Neural progenitor cell (in vitro differentiated cells): ENCODE measurements at regions not wholly inside any gene's neighbourhood (a gene's known extent, or its start where the extent isn't known, plus 50 kb on each side); places are given as distances from the start of the nearest gene placed in this dataset.
"Not testable (repeated sequence)": the region's sequence is repeated elsewhere in the genome, so short reads cannot be mapped to it uniquely, and the experiment has no call there.

Experiments used
- DNase-seq: peaks from one replicate; pipeline ENCODE4 v3.0.0-alpha.2; 2016; ENCODE audit warnings: low spot score
- H2AFZ ChIP-seq: fragments of 200-600 bp; sonication (generic); replicated peaks from 2 replicates; pipeline ENCODE4 v1.6.1; 2016; ENCODE audit warnings: antibody characterized with exemption
- H3F3A ChIP-seq: fragments of 200-600 bp; sonication (generic); 2 replicates; pipeline ENCODE4 v1.6.1; 2016; ENCODE audit warnings: antibody characterized with exemption, low read depth
- H3K27ac ChIP-seq: fragments of 200-600 bp; sonication (generic); 2 replicates; pipeline ENCODE4 v1.5.1; 2016; ENCODE audit warnings: mild to moderate bottlenecking
- H3K27me3 ChIP-seq: fragments of 200-600 bp; sonication (generic); 2 replicates; pipeline ENCODE4 v1.6.1; 2016; ENCODE audit warnings: mild to moderate bottlenecking, moderate library complexity
- H3K36me3 ChIP-seq: fragments of 200-600 bp; sonication (generic); 2 replicates; pipeline ENCODE4 v1.5.1; 2016
- H3K4me1 ChIP-seq: fragments of 200-600 bp; sonication (generic); 2 replicates; pipeline ENCODE4 v1.6.1; 2016; ENCODE audit warnings: mixed run types
- H3K4me2 ChIP-seq: fragments of 200-600 bp; sonication (generic); 2 replicates; pipeline ENCODE4 v1.6.1; 2016
- H3K4me3 ChIP-seq: fragments of 200-600 bp; sonication (generic); 2 replicates; pipeline ENCODE4 v1.5.1; 2016
- H3K79me2 ChIP-seq: fragments of 200-600 bp; sonication (generic); 2 replicates; pipeline ENCODE4 v1.6.1; 2016; ENCODE audit warnings: low read depth
- H3K9ac ChIP-seq: fragments of 200-600 bp; sonication (generic); 2 replicates; pipeline ENCODE4 v1.6.1; 2016
- H3K9me3 ChIP-seq: fragments of 200-600 bp; sonication (generic); 2 replicates; pipeline ENCODE4 v1.5.1; 2016; ENCODE audit warnings: low read depth
- H4K20me1 ChIP-seq: fragments of 200-600 bp; sonication (generic); 2 replicates; pipeline ENCODE4 v1.6.1; 2016; ENCODE audit warnings: low read depth
- H3K27ac Mint-ChIP-seq: 3 replicates; pipeline ENCODE4 v1.8.0; 2021; ENCODE audit warnings: mixed read lengths
- H3K27me3 Mint-ChIP-seq: 2 replicates; pipeline ENCODE4 v1.8.0; 2022; ENCODE audit warnings: low read depth, mild to moderate bottlenecking, inconsistent platforms, moderate library complexity, mixed read lengths; ENCODE audit not compliant: insufficient read depth
- H3K36me3 Mint-ChIP-seq: 3 replicates; pipeline ENCODE4 v1.8.0; 2021; ENCODE audit warnings: mixed read lengths
- H3K4me1 Mint-ChIP-seq: 3 replicates; pipeline ENCODE4 v1.8.0; 2021; ENCODE audit warnings: mixed read lengths
- H3K4me3 Mint-ChIP-seq: 3 replicates; pipeline ENCODE4 v1.8.0; 2021; ENCODE audit warnings: mild to moderate bottlenecking, moderate library complexity, mixed read lengths
- H3K9me3 Mint-ChIP-seq: 3 replicates; pipeline ENCODE4 v1.8.0; 2020; ENCODE audit warnings: mixed read lengths
- EZH2 ChIP-seq: fragments of 200-600 bp; sonication (generic); IDR thresholded peaks from 2 replicates; pipeline ENCODE4 v1.6.1; 2017; ENCODE audit warnings: antibody characterized with exemption, mild to moderate bottlenecking, moderate library complexity
- EZH2phosphoT487 ChIP-seq: fragments of 200-600 bp; sonication (generic); IDR thresholded peaks from 2 replicates; pipeline ENCODE4 v1.6.1; 2017; ENCODE audit warnings: antibody characterized with exemption
- TF ChIP-seq, protein P1 (sequence below): fragments of 200-600 bp; sonication (generic); IDR thresholded peaks from 2 replicates; pipeline ENCODE4 v1.5.1; 2017; ENCODE audit warnings: antibody characterized with exemption, mild to moderate bottlenecking

DNA sequence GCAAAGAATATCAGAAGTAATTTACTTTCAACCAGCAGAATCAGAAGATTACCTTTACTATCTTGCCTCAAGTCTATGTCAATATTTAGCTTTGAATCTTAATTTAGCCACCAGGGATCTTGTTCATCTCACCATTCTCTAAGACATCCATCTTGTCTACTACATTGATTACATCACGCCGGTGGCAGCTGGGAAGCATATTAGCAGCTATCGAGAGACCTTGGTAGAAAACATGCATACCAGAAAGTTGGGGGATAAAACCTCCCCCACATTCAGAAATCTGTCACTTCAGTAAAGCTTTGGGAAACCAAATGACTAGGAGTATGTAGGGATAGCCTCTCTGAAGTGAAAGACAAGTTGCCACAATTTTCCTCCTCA lies 703.8 kb upstream of the FSHR start:
- TF ChIP-seq EZH2 = no peak
- H3K4me3 Mint-ChIP-seq = no peak overlapping the region
- no peak overlapping the region for H2AFZ ChIP-seq
- H4K20me1 ChIP-seq = no peaks in the 10 kb centered on the region
- DNase-seq = no peak
- no peaks in the 10 kb centered on the region for H3K4me1 Mint-ChIP-seq
- peaks cover 3% of the 10 kb centered on the region for H3K27me3 Mint-ChIP-seq
- H3K4me2 ChIP-seq = no peak overlapping the region
- H3K4me1 ChIP-seq = no peaks in the 10 kb centered on the region
- H3K9ac ChIP-seq = no peak overlapping the region
- no peaks in the 10 kb centered on the region for H3K36me3 ChIP-seq
- H3K27me3 ChIP-seq = no peaks in the 10 kb centered on the region
- no peaks in the 10 kb centered on the region for H3F3A ChIP-seq
- H3K36me3 Mint-ChIP-seq = no peaks in the 10 kb centered on the region
- no peaks in the 10 kb centered on the region for H3K9me3 ChIP-seq
- H3K79me2 ChIP-seq = no peaks in the 10 kb centered on the region
- no peaks in the 10 kb centered on the region for H3K9me3 Mint-ChIP-seq
- H3K27ac ChIP-seq = no peak overlapping the region
- H3K4me3 ChIP-seq = no peak overlapping the region
- no peak overlapping the region for H3K27ac Mint-ChIP-seq

DNA sequence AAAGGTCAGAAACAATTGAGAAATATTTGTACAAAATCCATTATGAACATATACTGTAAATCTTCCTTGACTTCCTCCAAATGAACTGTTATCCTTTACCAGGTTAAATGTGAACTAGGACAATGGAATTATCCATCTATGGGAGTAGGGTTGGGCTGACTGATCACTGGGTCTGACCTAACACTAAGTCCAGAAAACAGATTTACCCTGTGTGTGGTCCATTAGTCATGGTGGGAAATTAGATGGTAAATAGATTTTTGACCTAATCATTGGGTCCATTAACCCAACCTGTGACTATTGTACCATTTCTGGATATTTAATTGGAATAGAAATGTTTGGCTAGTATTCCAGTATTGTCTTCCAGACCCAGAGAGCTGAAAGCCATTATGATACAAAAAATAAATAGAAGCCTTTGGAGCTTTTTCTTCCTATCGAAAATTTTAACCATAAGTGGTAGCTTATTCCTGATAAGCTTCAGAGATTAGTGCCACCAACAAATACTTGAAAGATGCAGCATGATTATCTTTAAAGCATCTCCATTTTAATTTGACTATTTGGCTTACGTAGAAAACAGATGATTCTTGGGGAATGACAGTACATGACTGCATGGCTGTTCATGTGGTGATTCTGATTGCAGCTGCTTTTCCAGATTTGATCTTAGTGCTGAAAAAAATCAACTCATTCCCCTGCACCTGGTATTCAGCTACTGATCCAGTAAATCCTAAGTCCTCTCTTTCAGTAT lies 703.2 kb upstream of the FSHR start:
- Mint-ChIP-seq H3K36me3 (no peaks in the 10 kb centered on the region), H3K9me3 (no peaks in the 10 kb centered on the region), H3K4me3 (no peak overlapping the region), H3K4me1 (no peaks in the 10 kb centered on the region), H3K27me3 (peaks cover 3% of the 10 kb centered on the region), H3K27ac (no peak overlapping the region)
- H3K27me3 ChIP-seq = no peaks in the 10 kb centered on the region
- TF ChIP-seq EZH2phosphoT487 = no peak
- TF ChIP-seq EZH2 = no peak
- TF ChIP-seq, protein P1, sequence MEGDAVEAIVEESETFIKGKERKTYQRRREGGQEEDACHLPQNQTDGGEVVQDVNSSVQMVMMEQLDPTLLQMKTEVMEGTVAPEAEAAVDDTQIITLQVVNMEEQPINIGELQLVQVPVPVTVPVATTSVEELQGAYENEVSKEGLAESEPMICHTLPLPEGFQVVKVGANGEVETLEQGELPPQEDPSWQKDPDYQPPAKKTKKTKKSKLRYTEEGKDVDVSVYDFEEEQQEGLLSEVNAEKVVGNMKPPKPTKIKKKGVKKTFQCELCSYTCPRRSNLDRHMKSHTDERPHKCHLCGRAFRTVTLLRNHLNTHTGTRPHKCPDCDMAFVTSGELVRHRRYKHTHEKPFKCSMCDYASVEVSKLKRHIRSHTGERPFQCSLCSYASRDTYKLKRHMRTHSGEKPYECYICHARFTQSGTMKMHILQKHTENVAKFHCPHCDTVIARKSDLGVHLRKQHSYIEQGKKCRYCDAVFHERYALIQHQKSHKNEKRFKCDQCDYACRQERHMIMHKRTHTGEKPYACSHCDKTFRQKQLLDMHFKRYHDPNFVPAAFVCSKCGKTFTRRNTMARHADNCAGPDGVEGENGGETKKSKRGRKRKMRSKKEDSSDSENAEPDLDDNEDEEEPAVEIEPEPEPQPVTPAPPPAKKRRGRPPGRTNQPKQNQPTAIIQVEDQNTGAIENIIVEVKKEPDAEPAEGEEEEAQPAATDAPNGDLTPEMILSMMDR = no peak
- H3K4me1 ChIP-seq = no peaks in the 10 kb centered on the region
- no peaks in the 10 kb centered on the region for H3K79me2 ChIP-seq
- H3K4me2 ChIP-seq = no peak overlapping the region
- no peak overlapping the region for H3K27ac ChIP-seq
- H3K9me3 ChIP-seq = no peaks in the 10 kb centered on the region
- no peak for DNase-seq
- no peaks in the 10 kb centered on the region for H4K20me1 ChIP-seq
- no peak overlapping the region for H3K9ac ChIP-seq
- no peak overlapping the region for H2AFZ ChIP-seq
- H3F3A ChIP-seq = no peaks in the 10 kb centered on the region
- H3K36me3 ChIP-seq = no peaks in the 10 kb centered on the region
- H3K4me3 ChIP-seq = no peak overlapping the region

DNA sequence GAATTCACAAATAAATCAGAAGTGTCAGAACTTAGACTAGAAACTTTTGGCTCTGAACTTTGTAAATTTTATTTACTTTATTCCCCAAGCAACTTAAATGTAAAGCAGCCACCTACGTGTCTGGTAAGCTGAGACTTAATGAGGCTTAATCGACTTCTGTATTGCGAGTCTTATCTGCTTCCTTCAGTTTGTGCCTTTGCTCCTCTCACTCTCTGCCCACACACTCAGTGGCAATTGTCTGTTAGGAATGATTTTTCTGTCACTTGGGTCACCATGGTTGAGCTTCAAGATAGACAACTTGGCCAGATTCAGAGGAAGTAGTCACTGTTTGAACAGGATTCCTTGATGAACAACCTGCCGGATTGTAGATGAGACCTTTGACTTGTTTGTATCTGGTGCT lies 691.4 kb upstream of the FSHR start:
- Mint-ChIP-seq H3K4me3 (no peak overlapping the region), H3K4me1 (peaks cover 5% of the 10 kb centered on the region), H3K27ac (no peak overlapping the region), H3K36me3 (no peaks in the 10 kb centered on the region), H3K9me3 (peaks cover 7% of the 10 kb centered on the region), H3K27me3 (no peaks in the 10 kb centered on the region)
- no peak for TF ChIP-seq EZH2
- TF ChIP-seq, protein P1 = no peak
- DNase-seq = no peak
- H3K9ac ChIP-seq = no peak overlapping the region
- peak overlapping the region; percentile 27 for H2AFZ ChIP-seq
- no peaks in the 10 kb centered on the region for H3F3A ChIP-seq
- no peak overlapping the region for H3K27ac ChIP-seq
- H3K4me3 ChIP-seq = no peak overlapping the region
- H3K36me3 ChIP-seq = no peaks in the 10 kb centered on the region
- H3K4me1 ChIP-seq = no peaks in the 10 kb centered on the region
- H3K9me3 ChIP-seq = no peaks in the 10 kb centered on the region
- no peak overlapping the region for H3K4me2 ChIP-seq
- no peaks in the 10 kb centered on the region for H4K20me1 ChIP-seq
- no peaks in the 10 kb centered on the region for H3K27me3 ChIP-seq
- no peaks in the 10 kb centered on the region for H3K79me2 ChIP-seq

DNA sequence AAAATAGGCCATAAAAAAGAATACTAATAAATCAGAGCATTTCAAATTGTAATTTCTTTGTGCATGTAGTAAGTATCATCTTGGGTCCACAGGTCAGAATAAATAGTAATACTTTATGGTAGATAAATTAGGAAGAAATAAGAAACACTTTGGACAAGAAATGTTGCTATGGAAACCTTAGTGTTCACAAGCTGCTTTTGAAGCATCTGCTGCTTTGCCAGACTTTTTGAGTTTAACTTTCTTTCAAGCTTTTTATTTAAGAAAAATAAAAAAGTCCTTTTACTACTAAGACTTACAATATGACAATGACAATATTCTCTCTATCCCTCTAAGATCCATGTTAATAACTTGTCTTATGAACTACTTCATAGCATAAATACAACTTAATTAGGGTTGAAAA lies 690.7 kb upstream of the FSHR start:
- H2AFZ ChIP-seq = no peak overlapping the region
- H3K4me3 ChIP-seq = no peak overlapping the region
- H3K4me2 ChIP-seq = no peak overlapping the region
- H3K9me3 Mint-ChIP-seq = peaks cover 7% of the 10 kb centered on the region
- no peaks in the 10 kb centered on the region for H3K27me3 ChIP-seq
- H3K4me1 ChIP-seq = no peaks in the 10 kb centered on the region
- H3K36me3 ChIP-seq = no peaks in the 10 kb centered on the region
- TF ChIP-seq, protein P1 = no peak
- no peak for TF ChIP-seq EZH2
- no peak for TF ChIP-seq EZH2phosphoT487
- no peaks in the 10 kb centered on the region for H3K27me3 Mint-ChIP-seq
- no peaks in the 10 kb centered on the region for H3F3A ChIP-seq
- H3K9ac ChIP-seq = no peak overlapping the region
- no peaks in the 10 kb centered on the region for H3K79me2 ChIP-seq
- H3K27ac Mint-ChIP-seq = no peak overlapping the region
- no peaks in the 10 kb centered on the region for H3K9me3 ChIP-seq
- H3K4me3 Mint-ChIP-seq = no peak overlapping the region
- H3K27ac ChIP-seq = no peak overlapping the region
- DNase-seq = no peak
- H3K4me1 Mint-ChIP-seq = peaks cover 5% of the 10 kb centered on the region
- no peaks in the 10 kb centered on the region for H4K20me1 ChIP-seq
- no peaks in the 10 kb centered on the region for H3K36me3 Mint-ChIP-seq

DNA sequence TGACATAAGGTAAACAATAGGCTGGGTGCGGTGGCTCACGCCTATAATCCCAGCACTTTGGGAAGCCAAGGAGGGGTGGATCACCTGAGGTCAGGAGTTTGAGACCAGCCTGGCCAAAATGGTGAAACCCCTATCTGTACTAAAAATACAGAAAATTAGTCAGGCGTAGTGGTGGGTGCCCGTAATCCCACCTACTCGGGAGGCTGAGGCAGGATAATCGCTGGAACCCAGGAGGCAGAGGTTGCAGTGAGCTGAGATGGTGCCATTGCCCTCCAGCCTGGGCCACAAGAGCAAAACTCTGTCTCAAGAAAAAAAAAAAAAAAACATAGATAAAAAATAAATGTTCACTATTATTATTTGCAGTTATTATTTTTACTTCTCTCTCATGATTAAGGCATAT lies 689.8 kb upstream of the FSHR start:
- H3K4me3 Mint-ChIP-seq = not testable (repeated sequence)

More for the DNA sequence above, 689.8 kb upstream of the FSHR start:
- not testable (repeated sequence) for H3K4me1 Mint-ChIP-seq, H3K9me3 Mint-ChIP-seq, H3K27ac ChIP-seq, H3K27me3 ChIP-seq, H3K4me1 ChIP-seq, H3K4me3 ChIP-seq, DNase-seq, H3K4me2 ChIP-seq, H3K36me3 Mint-ChIP-seq, H3K9me3 ChIP-seq, H3F3A ChIP-seq, H4K20me1 ChIP-seq, H3K79me2 ChIP-seq, H3K36me3 ChIP-seq, H2AFZ ChIP-seq, H3K9ac ChIP-seq, H3K27me3 Mint-ChIP-seq, H3K27ac Mint-ChIP-seq
